ENCODE measurements at regions not wholly inside any gene's neighbourhood (a gene's known extent, or its start where the extent isn't known, plus 50 kb on each side); places are given as distances from the start of the nearest gene placed in this dataset.

DNA sequence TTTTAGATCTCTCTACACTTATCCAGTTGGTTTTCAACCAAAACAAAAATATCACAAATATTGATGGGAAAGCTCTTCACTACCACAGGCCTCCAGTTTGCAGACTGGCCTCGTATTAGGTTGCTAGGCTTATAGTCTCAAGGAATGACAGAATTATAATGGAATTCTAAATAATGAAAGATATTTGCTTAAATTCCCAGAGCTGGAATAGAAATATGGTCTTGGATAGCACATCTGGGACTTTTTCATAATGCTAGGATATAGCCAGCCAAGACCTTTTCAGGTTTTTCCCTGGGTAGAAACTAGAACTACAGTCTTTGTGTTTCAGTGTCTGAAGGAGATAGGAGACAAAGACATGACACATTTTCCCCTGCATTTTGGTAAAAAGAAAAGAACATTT, 121.9 kb upstream of the STAC start:
- no peak for TF ChIP-seq CTCF (IDR thresholded peaks at IDR 0.05; ENCODE audit: low read length)
- no peak for TF ChIP-seq EZH2phosphoT487 (IDR thresholded peaks at IDR 0.05; ENCODE audit: low read length)
